NB4 (cell line): ENCODE measurements at regions not wholly inside any gene's neighbourhood (a gene's known extent, or its start where the extent isn't known, plus 50 kb on each side); places are given as distances from the start of the nearest gene placed in this dataset.

Source experiments
- CTCF ChIP-seq: IDR thresholded peaks from one replicate; pipeline ENCODE4 v1.5.1; 2012; ENCODE audit warnings: low read depth, low read length
- MAX ChIP-seq: IDR thresholded peaks from 2 replicates; pipeline ENCODE4 v1.6.1; 2011; ENCODE audit warnings: low read depth, low read length

GRCh38 chr7:21028599-21028998 lies 241.9 kb upstream of the SP8 start:
- TF ChIP-seq CTCF, result no peak
- no peak for TF ChIP-seq MAX
